ENCODE measurements at regions not wholly inside any gene's neighbourhood (a gene's known extent, or its start where the extent isn't known, plus 50 kb on each side); places are given as distances from the start of the nearest gene placed in this dataset.

- TF ChIP-seq POLR2A (IDR thresholded peaks at IDR 0.05) (no peak), CTCF (IDR thresholded peaks at IDR 0.05 in 8 of 11, conservative IDR thresholded peaks at IDR 0.05 in 3 of 11) (no peak)
Measured at GRCh38 chr18:78327643-78328042, 652.0 kb upstream of the SALL3 start.

Measured in spleen (tissue), 7 donors.